GM18909 (cell line): ENCODE measurements at regions not wholly inside any gene's neighbourhood (a gene's known extent, or its start where the extent isn't known, plus 50 kb on each side); places are given as distances from the start of the nearest gene placed in this dataset.
"Not testable (repeated sequence)": the region's sequence is repeated elsewhere in the genome, so short reads cannot be mapped to it uniquely, and the experiment has no call there.

Experiments
- ATAC-seq: cut with Tn5 transposase; IDR thresholded peaks from one replicate; pipeline ENCODE4 v1.9.1; 2021; ENCODE audit warnings: mild to moderate bottlenecking; ENCODE audit not compliant: unreplicated experiment, poor library complexity

DNA sequence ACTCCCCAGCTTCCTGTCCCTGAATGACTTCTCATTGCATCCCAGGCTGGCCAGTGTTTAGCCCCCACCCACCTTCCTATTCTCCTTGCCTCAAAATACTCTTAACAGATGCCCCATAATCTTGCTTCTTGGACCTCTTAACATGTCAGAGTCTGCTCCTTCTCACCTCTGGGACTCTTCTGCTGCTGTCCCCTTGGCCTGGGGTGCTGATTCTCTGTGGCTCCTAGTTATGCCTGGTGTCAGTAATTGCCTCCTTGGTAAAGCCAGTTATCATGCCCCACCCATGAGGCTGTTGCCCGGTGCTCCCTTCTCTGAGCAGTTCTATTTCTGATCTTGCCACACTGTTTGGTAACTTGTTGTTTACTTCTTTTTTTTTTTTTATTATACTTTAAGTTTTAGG, 256.8 kb downstream of the STIM2 start:
- ATAC-seq = no peak

DNA sequence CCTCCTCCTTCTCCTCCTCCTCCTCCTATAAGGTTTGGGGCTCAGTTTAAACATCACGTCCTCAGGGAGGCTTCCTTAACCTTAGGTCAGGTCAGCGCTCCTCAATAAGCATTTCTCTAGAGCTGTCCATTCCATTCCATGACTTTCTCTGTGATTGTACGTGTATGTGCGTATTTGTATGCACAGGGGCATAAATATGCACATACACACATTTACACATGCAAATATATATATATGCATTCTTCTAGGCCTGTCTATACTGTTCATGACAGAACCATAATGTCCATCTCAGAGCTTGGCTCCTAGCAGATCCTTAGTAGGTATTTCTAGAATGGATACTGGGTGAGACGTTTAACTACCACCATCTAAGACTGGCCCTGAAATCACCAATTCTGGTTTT, 258.6 kb downstream of the STIM2 start:
- no peak for ATAC-seq

DNA sequence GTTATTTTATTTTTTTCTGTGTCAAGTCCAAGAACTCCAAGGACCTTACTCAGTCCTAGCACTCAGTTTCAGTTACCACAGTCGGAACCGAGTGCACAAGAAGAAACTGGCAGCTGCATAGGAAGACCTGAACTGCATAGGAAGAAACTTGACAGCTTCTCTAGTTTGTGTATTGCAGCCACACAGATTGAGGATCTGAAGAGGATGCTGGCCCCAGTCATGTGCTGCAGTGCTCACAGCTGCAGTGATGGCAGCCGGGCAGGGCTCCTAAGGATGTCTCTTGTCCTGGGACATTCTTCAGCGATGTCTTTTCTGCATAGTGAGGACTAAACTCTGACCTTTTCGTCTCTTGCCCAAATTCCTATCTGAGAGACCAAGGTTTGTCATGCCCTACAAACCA, 261.2 kb downstream of the STIM2 start:
- ATAC-seq = no peak

DNA sequence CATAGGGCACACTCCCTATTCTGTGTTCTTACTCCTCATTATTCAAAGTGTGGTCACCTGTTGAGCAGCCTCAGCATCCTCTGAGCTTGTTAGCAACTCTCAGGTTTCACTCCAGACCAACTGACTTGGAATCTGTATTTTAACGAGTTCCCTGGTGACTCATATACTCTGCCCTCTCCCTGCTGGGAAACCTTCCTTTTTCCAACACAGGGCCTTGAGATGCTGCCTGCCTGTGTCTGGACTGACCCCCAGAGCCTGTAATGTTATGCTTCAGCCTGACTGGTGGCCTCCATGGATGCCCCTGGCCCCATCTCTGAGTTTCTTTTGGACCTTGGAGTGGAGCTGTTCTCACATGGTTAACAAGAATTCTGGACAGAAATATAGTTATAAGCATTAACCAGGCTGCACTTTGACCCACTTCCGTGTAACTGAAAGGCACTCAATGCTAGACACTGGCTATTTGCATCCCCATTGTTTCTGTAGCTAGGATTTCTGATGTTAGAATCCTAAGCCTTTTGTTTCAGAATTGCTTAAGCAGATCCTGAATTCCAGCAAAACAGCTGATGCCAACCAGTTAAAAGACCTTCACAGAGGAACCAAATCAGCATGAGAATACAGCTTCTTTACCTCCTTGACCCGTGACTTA, 262.6 kb downstream of the STIM2 start:
- ATAC-seq = no peak

- ATAC-seq = no peak
Observed at GRCh38 chr4:27123769-27124124, 263.1 kb downstream of the STIM2 start.

DNA sequence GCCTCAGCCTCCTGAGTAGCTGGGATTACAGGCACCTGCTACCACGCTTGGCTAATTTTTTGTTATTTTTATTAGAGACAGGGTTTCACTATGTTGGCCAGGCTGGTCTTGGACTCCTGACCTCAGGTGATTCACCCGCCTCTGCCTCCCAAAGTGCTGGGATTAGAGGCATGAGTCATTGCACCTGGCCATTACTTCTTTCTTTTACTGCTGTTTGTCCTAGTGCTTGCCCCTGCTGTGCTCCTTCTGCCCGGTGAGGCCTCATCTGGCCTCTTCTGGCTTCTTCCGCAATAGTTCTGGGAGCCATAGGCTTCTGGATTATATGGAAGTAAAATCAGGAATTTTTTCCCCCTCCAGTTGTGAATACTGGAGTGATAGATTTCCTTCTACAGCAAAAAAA, 266.3 kb downstream of the STIM2 start:
- not testable (repeated sequence) for ATAC-seq

DNA sequence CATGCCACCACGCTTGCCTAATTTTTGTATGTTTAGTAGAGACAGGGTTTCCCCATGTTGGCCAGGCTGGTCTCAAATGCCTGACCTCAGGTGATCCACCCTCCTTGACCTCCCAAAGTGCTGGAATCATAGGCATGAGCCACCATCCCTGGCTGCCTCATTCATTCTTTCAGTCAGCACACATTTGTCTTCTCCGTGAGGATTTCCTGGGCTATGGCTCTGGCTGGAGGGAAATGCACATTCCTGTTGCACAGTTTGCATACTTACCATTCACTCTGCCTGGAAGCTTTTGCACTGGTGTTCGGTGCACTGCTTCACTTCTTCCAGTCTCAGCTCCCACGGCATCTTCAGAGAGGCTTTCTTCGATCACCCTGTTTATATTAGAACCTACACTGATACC, 267.8 kb downstream of the STIM2 start:
- no peak for ATAC-seq

DNA sequence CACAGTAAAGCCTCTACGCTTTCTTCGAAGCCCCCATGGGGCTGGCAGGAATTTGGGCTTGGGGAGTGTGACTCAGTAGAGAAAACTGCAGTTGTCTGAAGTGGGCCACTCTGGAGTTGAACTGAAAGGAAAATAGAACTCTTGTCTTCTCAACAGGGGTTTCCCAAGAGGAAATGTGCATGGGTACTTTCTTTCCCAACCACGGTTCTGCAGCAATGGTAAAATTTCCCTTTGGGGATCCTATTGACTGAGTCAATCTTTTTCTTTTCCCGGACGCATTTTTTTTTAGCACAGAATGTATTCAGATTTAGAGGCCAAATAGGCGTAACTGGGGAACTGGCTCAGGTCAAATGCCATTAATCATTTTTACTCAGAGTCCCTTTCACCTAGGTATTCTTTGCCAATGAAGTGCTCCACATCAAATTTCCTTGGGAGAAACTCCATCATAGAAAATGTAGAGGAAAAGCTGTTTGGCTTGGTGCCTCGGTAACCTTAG, 269.3 kb downstream of the STIM2 start:
- ATAC-seq = no peak

GRCh38 chr4:27132497-27132896, 271.9 kb downstream of the STIM2 start:
- ATAC-seq = no peak

DNA sequence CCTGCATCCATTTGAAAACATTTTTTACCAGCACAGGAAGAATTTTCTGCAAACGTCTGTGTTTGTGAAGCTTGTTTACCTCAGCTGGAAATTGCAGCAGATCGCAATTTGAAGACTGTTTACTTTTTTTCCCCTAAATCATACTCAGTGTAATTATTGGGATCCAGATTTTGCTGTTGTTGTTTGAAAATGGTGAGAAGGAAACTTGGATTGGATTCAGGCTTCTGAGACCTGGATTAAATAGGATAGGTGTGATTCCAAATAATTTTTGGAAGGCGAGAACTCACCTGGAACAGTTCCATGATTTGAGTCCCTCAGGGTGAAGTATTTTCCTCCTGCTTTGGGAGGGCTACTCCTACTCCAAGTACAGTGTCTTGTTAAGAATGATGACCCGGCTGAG, 279.8 kb downstream of the STIM2 start:
- ATAC-seq = no peak

GRCh38 chr4:27141530-27141929, 280.9 kb downstream of the STIM2 start:
- ATAC-seq = no peak

GRCh38 chr4:27142841-27143240, 282.2 kb downstream of the STIM2 start:
- ATAC-seq = no peak

GRCh38 chr4:27145597-27145996, 285.0 kb downstream of the STIM2 start:
- ATAC-seq = no peak

GRCh38 chr4:27148211-27148895, 287.7 kb downstream of the STIM2 start:
- ATAC-seq = no peak

DNA sequence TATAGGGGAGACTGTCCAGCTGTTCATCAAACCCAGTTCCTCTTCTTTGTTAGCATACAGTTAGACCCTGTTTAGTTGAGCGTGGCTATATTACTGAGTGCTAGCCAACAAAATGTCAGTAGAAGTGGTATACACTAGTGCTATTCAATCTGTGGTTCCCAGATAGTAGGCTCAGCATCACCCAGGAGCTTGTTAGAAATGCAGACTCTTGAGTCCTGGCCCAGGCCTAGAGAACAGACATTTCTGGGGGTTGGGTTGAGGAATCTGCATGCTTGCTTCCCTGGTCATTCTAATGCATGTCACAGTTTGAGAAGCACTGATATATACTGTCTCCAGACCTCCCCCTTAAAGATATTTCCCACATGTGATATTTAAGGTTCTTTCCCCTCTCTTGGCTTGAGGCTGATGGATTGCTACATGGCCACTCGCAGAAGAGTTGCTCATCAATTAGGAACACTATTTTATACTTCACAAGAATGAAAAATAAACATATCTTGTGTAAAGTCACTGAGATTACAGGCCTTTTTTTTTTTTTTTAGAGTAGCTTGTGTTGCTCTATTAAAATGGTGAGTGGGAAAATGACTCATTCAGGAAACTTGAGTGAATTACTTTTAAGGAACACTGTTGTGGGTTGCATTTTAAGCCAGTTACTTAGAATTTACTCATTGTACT, 289.0 kb downstream of the STIM2 start:
- no peak for ATAC-seq

- ATAC-seq = no peak
Observed at GRCh38 chr4:27152703-27153102, 292.1 kb downstream of the STIM2 start.

- ATAC-seq = no peak
Observed at GRCh38 chr4:27154706-27155105, 294.1 kb downstream of the STIM2 start.

- ATAC-seq = no peak
Observed at GRCh38 chr4:27161191-27161590, 300.6 kb downstream of the STIM2 start.

DNA sequence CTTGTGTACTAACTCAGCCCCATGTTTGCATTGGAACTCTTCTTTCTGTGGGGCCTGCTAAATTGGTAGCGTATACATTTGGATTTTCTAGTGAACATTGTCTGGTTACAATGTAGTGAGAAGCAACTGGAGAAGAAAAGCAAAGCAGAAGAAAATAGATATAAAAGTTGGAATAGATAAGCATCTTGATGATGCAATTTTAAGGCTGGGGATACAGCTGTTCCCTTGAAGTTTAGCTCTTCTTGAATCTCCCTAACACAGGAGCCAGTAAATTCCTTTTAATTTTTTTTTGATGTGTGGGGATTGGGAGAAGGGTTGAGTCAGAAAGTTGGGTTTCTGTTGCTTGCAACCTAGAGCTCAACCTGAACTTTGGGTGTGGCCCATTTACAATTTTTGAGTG, 308.1 kb downstream of the STIM2 start:
- no peak for ATAC-seq

DNA sequence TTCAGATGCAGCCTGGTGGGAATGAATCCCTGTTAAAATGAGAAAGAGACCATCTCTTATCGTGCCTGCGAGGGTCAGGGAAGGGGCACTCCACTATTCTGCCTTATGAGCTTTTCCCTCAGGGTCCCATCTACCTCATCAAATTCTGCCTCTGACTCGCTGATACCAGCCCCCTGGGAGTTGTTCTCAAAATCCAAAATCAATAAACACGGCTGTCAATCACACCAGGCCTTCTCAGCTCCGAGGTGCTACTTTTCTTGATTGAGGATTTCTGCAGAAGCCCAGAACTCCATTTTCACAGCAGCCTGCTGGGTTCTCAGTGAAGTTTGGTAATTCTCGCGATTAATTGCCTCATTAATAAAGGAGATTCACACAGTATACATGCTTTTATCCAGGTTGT, 312.6 kb downstream of the STIM2 start:
- no peak for ATAC-seq

DNA sequence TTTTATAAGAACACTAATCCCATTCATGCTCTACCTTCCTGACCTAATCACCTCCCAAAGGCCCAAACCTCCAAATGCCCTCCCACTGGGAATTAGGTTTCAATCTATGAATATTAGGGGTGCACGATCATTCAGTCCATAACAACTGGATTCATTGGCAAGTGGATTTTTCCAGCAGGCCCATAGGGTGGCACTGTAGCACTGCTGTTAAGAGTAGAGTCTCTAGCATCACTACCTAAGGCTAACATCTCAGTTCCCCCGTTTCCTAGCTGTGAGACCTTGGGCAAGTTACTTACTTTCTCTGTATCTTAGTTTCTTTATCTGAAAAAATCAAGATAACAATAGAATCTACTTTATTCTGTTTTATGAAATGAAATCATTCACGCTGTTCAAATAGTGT, 315.8 kb downstream of the STIM2 start:
- no peak for ATAC-seq

- no peak for ATAC-seq
Observed at GRCh38 chr4:27176881-27177280, 316.2 kb downstream of the STIM2 start.
